HPDE6-E6E7 (cell line): ENCODE measurements at regions not wholly inside any gene's neighbourhood (a gene's known extent, or its start where the extent isn't known, plus 50 kb on each side); places are given as distances from the start of the nearest gene placed in this dataset.

Experiments used
- DNase-seq: peaks from one replicate; pipeline ENCODE4 v3.0.0; 2011; ENCODE audit warnings: missing footprints; ENCODE audit errors: extremely low spot score

DNA sequence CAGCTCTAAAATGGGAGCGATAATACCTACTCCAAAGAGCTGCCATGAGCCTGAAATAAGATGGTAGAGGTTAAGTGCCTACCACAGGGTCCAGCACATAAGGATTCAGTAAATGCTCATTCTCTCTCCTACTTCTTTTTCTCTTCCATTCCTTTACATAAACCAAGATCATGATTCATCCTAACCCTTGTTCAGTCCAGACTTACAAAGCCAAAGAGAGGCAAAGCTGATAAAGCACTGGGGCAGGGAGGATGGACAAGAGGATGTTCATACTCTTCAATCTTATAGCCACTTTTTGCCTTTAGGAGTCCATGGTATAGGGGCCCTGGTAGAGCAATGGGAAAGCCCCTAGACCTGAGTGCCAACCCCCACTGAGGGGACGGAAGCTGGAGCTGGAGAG lies 75.6 kb upstream of the PKDCC start:
- DNase-seq = no peak

GRCh38 chr2:41972819-41973218 lies 75.0 kb upstream of the PKDCC start:
- no peak for DNase-seq

DNA sequence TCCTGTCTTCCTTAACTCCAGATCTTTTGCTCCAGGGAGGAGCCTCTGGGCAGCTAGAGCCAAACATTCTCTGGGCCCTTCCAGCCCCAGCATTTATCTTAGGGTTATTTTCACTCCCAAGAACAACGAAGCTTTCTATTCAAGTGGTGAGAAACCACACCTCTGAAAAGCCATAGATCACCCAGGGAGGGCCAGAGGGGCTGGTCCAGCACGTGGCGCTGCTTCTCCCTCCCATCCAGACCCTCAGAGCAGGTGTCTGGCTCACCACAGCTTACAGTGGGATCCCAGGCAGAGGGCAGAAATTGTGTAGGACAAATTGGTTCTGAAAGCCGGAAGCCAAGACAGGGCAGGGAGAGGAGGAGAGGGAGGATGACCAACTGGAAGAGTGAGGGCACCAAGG lies 74.0 kb upstream of the PKDCC start:
- no peak for DNase-seq

GRCh38 chr2:41981417-41981816 lies 66.4 kb upstream of the PKDCC start:
- DNase-seq = no peak

DNA sequence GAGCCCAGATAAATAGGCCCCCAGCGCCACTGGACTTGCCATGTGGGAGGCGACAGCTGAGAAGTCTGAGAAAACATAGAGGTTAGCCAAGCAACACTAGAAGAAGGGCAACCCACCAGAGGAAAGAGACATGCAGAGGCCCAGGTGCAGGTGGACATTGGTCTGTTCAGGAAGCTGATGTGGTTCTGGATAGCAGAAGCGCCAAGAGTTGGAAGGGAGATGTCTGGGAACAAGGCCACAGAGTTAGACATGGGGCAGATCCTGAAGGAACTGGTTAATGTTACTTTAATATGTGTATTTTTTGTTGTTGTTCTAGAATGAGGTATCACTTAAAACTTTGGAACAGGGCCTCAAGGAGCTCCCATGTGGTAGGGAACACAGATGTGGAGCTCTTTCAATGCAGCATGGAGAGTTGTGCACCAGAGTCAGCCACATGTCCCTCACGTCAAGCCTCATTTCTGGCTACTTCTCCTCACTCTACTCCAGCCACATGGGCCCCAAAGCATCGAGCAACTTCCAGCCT lies 62.2 kb upstream of the PKDCC start:
- no peak for DNase-seq

- DNase-seq = no peak
Measured at GRCh38 chr2:41989501-41990180, 58.2 kb upstream of the PKDCC start.

DNA sequence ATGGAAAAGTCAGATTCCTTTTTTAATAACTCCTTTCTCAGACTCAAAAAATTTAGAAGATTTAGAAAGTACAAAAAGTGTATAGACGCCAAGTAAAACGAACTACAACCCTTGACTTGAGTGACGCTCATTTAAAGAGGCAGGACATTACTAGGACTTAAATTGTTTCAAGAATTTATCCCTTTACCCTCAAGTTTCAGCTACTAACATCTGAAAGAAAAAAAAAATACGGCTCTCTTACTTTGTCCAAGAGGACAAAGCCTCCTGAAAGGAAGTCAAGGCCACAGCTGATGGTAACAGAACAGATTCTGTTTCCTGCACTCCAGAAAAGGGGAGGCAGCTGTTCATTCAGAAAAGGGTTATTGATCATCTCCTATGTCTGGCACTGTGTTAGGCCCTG lies 57.6 kb upstream of the PKDCC start:
- DNase-seq = no peak

DNA sequence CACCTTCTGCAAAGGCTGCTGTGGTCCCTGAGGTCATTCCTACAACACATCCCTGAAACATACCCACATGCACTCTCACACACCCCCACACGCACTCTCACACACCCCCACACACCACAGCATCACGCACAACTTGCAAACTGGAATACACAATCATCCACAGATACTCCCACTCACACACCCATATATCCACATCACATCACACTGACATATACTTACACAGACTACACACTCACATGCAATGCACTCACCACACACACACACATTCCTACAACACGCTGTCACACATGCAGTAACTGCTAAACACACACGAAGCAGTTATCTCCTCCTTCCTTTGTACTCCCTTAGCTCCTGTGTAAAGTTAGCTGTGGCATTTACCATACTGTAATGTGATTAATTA lies 57.1 kb upstream of the PKDCC start:
- DNase-seq = no peak

GRCh38 chr2:41992056-41992642 lies 55.7 kb upstream of the PKDCC start:
- no peak for DNase-seq

DNA sequence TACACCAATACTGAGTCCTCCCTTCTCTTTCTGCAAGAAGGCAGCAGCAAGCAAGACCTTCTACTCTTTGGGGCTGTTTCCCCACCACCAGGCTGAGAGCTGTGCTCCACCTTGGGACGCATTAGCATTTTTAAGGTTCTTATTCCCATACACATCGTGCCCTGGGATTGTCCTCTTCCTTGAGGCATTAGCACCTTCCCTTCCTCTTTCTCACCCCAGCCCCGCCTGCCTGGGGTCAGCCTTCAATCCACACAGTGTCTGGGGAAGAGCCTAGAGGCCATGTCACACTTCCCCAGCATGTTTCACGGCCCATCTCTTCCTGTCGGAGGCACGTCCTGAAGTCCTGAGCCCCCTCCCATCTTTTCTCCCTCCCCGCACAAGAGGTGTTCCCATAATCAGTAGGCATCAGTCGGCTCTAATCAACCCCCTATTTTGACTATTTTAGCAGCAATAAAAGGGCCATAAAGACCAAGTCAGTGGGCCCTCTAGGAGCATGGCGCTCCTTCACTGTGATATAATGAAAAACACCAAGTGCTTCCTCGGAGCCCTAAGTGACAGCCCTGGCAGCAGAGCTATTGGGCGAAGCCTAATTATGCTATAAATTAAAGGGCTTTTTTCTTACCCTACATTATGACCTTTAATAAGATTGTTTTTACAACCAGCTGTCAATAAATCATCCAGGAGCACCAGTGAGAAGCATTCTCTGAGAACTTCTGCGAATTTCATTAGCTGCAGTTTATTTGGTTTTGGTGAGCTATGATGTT lies 55.0 kb upstream of the PKDCC start:
- DNase-seq = no peak

GRCh38 chr2:41993435-41993925 lies 54.3 kb upstream of the PKDCC start:
- no peak for DNase-seq

DNA sequence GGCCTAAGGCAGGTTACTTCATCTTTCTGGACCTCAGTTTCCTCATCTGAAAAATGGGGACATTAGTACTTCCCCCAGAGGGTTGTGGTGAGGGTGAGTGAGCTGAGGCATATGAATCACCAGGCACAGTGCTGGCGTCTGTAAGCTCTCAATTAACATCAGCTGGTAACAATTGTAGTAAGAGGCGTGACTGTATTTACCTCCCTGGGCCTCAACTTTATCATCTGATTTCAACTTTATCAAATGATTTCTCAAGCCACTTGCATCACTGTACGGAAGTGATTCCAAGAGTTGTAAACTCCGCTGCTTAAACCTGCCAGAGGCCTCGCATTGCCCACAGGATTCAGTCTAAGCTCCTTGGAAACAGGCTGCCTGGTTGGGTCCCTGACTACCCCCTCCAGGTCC lies 53.6 kb upstream of the PKDCC start:
- no peak for DNase-seq

DNA sequence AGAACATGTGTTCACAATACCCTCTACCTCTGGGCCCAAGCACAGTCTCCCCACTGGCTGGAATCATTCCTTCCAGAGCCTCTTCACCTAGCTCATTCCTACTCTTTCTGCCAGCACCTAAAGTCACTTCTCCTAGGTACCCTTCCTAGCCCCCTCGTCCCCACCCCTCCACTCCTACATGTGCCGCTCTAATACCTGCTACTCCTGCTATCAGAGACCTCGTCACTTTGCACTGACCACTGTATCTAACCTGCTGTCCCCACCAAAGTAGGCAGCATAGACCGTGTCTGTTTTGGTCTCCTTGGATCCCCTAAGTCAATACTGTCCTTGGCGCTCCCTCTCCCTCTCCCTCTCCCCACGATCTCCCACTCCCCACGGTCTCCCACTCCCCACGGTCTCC lies 53.2 kb upstream of the PKDCC start:
- no peak for DNase-seq

- no peak for DNase-seq
Measured at GRCh38 chr2:41997561-41997960, 50.3 kb upstream of the PKDCC start.
